NB4 (cell line): ENCODE measurements at regions not wholly inside any gene's neighbourhood (a gene's known extent, or its start where the extent isn't known, plus 50 kb on each side); places are given as distances from the start of the nearest gene placed in this dataset.

Experiments used
- CTCF ChIP-seq: IDR thresholded peaks from one replicate; pipeline ENCODE4 v1.5.1; 2012; ENCODE audit warnings: low read depth, low read length
- MAX ChIP-seq: IDR thresholded peaks from 2 replicates; pipeline ENCODE4 v1.6.1; 2011; ENCODE audit warnings: low read depth, low read length
- POLR2A ChIP-seq: IDR thresholded peaks from 2 replicates; pipeline ENCODE4 v1.6.1; 2011; ENCODE audit warnings: mild to moderate bottlenecking; ENCODE audit not compliant: insufficient read length; ENCODE audit errors: extremely low read depth

GRCh38 chr3:145094355-145094941 lies 1066.5 kb downstream of the PLOD2 start:
- TF ChIP-seq CTCF (no peak), MAX (no peak), POLR2A (no peak)
